Panc1 (cell line): ENCODE measurements at regions not wholly inside any gene's neighbourhood (a gene's known extent, or its start where the extent isn't known, plus 50 kb on each side); places are given as distances from the start of the nearest gene placed in this dataset.

ENCODE experiments used
- ATAC-seq: fragments of 200-7000 bp; cut with Tn5 transposase; 2 replicates; pipeline ENCODE4 v1.9.1; 2020; ENCODE audit warnings: mild to moderate bottlenecking, moderate library complexity
- BruUV-seq: library from RNA; stranded (reverse); fragments of 400-500 nt; replicated peaks from 2 replicates; lab custom pipeline; 2021; lab: Mats Ljungman, UMichigan
- CTCF ChIA-PET: fragments of 300-600 bp; sonication (Branson Sonifier 250); formaldehyde crosslinking; loops from one replicate; lab custom pipeline; 2022; ENCODE audit warnings: antibody characterized with exemption; lab: Charles Lee
- POLR2A ChIA-PET: fragments of 300-600 bp; sonication (Branson Sonifier 250); formaldehyde crosslinking; loops from one replicate; lab custom pipeline; 2022; ENCODE audit warnings: antibody characterized with exemption; lab: Charles Lee
- DNase-seq: peaks from one replicate; pipeline ENCODE4 v3.0.0-alpha.2; 2010; ENCODE audit warnings: low read depth, low spot score
- H3K27ac ChIP-seq: 2 replicates; pipeline ENCODE4 v1.5.1; 2011; ENCODE audit warnings: mild to moderate bottlenecking, low read length, inconsistent platforms
- H3K27me3 ChIP-seq: fragments of 200-500 bp; sonication (Bioruptor generic); 2 replicates; pipeline ENCODE4 v1.6.0; 2014; ENCODE audit warnings: low read length, inconsistent platforms; ENCODE audit not compliant: control insufficient read depth, insufficient read depth
- H3K36me3 ChIP-seq: fragments of 200-500 bp; sonication (Bioruptor generic); 2 replicates; pipeline ENCODE4 v1.5.1; 2014; ENCODE audit warnings: inconsistent platforms, mild to moderate bottlenecking, low read length, moderate library complexity; ENCODE audit not compliant: control insufficient read depth, insufficient read depth
- H3K4me1 ChIP-seq: 2 replicates; pipeline ENCODE4 v1.5.1; 2011; ENCODE audit warnings: inconsistent platforms, mild to moderate bottlenecking, low read length, moderate library complexity; ENCODE audit not compliant: control insufficient read depth, insufficient read depth
- H3K4me3 ChIP-seq, 2 experiments: 2 replicates each; pipeline ENCODE4 v1.5.1; 2011 to 2012; ENCODE audit warnings: low read depth in 2 of 2, low read length in 2 of 2, mild to moderate bottlenecking in 2 of 2, inconsistent platforms in 1 of 2, moderate library complexity in 1 of 2
- H3K9me3 ChIP-seq: fragments of 200-500 bp; sonication (Bioruptor generic); 2 replicates; pipeline ENCODE4 v1.5.1; 2014; ENCODE audit warnings: low read depth, mild to moderate bottlenecking, inconsistent platforms, low read length, moderate library complexity; ENCODE audit not compliant: control insufficient read depth, insufficient read depth
- CTCF ChIP-seq: fragments of 450-650 bp; IDR thresholded peaks from 2 replicates; pipeline ENCODE4 v1.5.1; 2017; ENCODE audit warnings: mild to moderate bottlenecking
- POLR2AphosphoS5 ChIP-seq: IDR thresholded peaks from 2 replicates; pipeline ENCODE4 v1.6.1; 2012; ENCODE audit warnings: mild to moderate bottlenecking, low read depth, low read length, moderate library complexity
- REST ChIP-seq, 2 experiments: IDR thresholded peaks; 2 replicates each; pipeline ENCODE4 v1.6.1; 2011 to 2012; ENCODE audit warnings: low read depth in 2 of 2, control low read depth in 1 of 2, low read length in 1 of 2, mild to moderate bottlenecking in 1 of 2, moderate library complexity in 1 of 2; ENCODE audit not compliant: insufficient read depth in 1 of 2
- SIN3A ChIP-seq: IDR thresholded peaks from 2 replicates; pipeline ENCODE4 v1.6.1; 2012; ENCODE audit warnings: low read depth, mild to moderate bottlenecking, low read length, moderate library complexity, borderline replicate concordance; ENCODE audit not compliant: insufficient read depth
- TCF7L2 ChIP-seq: IDR thresholded peaks from 2 replicates; pipeline ENCODE4 v1.6.1; 2011; ENCODE audit warnings: mild to moderate bottlenecking, low read depth, low read length, inconsistent platforms
- in situ Hi-C: cut with HindIII; loops from 2 replicates; pipeline ENCODE4 v1.10.0; 2016; ENCODE audit warnings: low sequenced_read_pairs, low pct_unique_long_range_greater_than_20kb
- intact Hi-C: fragments of 100-400 bp; cut with micrococcal nuclease; formaldehyde crosslinking; loops from one replicate; pipeline ENCODE4 v1.10.0; 2022; ENCODE audit not compliant: unreplicated experiment

GRCh38 chr2:193988784-193989183 lies 1668.2 kb upstream of the SLC39A10 start:
- Histone ChIP-seq H3K36me3 (no peaks in the 10 kb centered on the region), H3K27ac (no peak overlapping the region), H3K4me1 (no peaks in the 10 kb centered on the region), H3K4me3 (no peak overlapping the region), H3K27me3 (no peaks in the 10 kb centered on the region), H3K9me3 (no peaks in the 10 kb centered on the region)
- in situ Hi-C loops: no loop called here
- TF ChIP-seq CTCF (no peak), SIN3A (no peak), REST (IDR thresholded peaks at IDR 0.05; ENCODE audit: insufficient read depth in 1 of 2, low read depth in 2 of 2, low read length in 1 of 2) (no peak), TCF7L2 (no peak), POLR2AphosphoS5 (no peak)
- POLR2A ChIA-PET: no interaction called here
- no TSS peak for BruUV-seq
- no peak for ATAC-seq
- CTCF ChIA-PET: no interaction called here
- intact Hi-C loops: no loop called here
- DNase-seq: no peak

GRCh38 chr2:193985272-193985671 lies 1671.8 kb upstream of the SLC39A10 start:
- Histone ChIP-seq H3K36me3 (no peaks in the 10 kb centered on the region), H3K4me1 (no peaks in the 10 kb centered on the region), H3K27ac (no peak overlapping the region), H3K4me3 (no peak overlapping the region), H3K27me3 (no peaks in the 10 kb centered on the region), H3K9me3 (no peaks in the 10 kb centered on the region)
- ATAC-seq (no peak), DNase-seq (no peak)
- TF ChIP-seq CTCF (no peak), TCF7L2 (no peak), POLR2AphosphoS5 (no peak), REST (IDR thresholded peaks at IDR 0.05; ENCODE audit: insufficient read depth in 1 of 2, low read depth in 2 of 2, low read length in 1 of 2) (no peak), SIN3A (no peak)
- POLR2A ChIA-PET: no interaction called here
- CTCF ChIA-PET: no interaction called here
- BruUV-seq: no TSS peak
- intact Hi-C loops (no loop called here), in situ Hi-C loops (no loop called here)
